Osteocyte (in vitro differentiated cells): ENCODE measurements at regions not wholly inside any gene's neighbourhood (a gene's known extent, or its start where the extent isn't known, plus 50 kb on each side); places are given as distances from the start of the nearest gene placed in this dataset.
"Not testable (repeated sequence)": the region's sequence is repeated elsewhere in the genome, so short reads cannot be mapped to it uniquely, and the experiment has no call there.

Experiments
- DNase-seq: peaks from one replicate; pipeline ENCODE4 v3.0.0; 2021; ENCODE audit warnings: mixed read lengths; ENCODE audit not compliant: unreplicated experiment; ENCODE audit errors: extremely low spot score
- H3K27ac Mint-ChIP-seq: one replicate; pipeline ENCODE4 v1.8.0; 2021; ENCODE audit warnings: mild to moderate bottlenecking, mixed read lengths; ENCODE audit not compliant: unreplicated experiment
- H3K27me3 Mint-ChIP-seq: one replicate; pipeline ENCODE4 v1.8.0; 2021; ENCODE audit warnings: mixed read lengths; ENCODE audit not compliant: unreplicated experiment
- H3K36me3 Mint-ChIP-seq: one replicate; pipeline ENCODE4 v1.8.0; 2021; ENCODE audit warnings: mixed read lengths; ENCODE audit not compliant: unreplicated experiment
- H3K4me1 Mint-ChIP-seq: one replicate; pipeline ENCODE4 v1.8.0; 2021; ENCODE audit warnings: mixed read lengths; ENCODE audit not compliant: unreplicated experiment
- H3K4me3 Mint-ChIP-seq: one replicate; pipeline ENCODE4 v1.8.0; 2021; ENCODE audit warnings: mild to moderate bottlenecking, moderate library complexity, mixed read lengths; ENCODE audit not compliant: unreplicated experiment
- H3K9me3 Mint-ChIP-seq: one replicate; pipeline ENCODE4 v1.8.0; 2021; ENCODE audit warnings: mixed read lengths; ENCODE audit not compliant: unreplicated experiment
- CTCF ChIP-seq: fragments of 200-600 bp; sonication (generic); IDR thresholded peaks from 2 replicates; pipeline ENCODE4 v1.5.0; 2021; ENCODE audit warnings: antibody characterized with exemption, mild to moderate bottlenecking, moderate library complexity

- Mint-ChIP-seq H3K9me3 (peaks cover 3% of the 10 kb centered on the region), H3K27me3 (no peaks in the 10 kb centered on the region), H3K36me3 (no peaks in the 10 kb centered on the region), H3K27ac (no peak overlapping the region), H3K4me3 (no peak overlapping the region), H3K4me1 (peaks cover 2% of the 10 kb centered on the region)
- TF ChIP-seq CTCF = no peak
- DNase-seq = no peak
Observed at GRCh38 chr1:194865383-194865782, 1679.0 kb upstream of the B3GALT2 start.

- no peak for TF ChIP-seq CTCF
- no peaks in the 10 kb centered on the region for H3K36me3 Mint-ChIP-seq
- no peak for DNase-seq
- H3K4me1 Mint-ChIP-seq = peaks cover 2% of the 10 kb centered on the region
- no peak overlapping the region for H3K4me3 Mint-ChIP-seq
- H3K27ac Mint-ChIP-seq = no peak overlapping the region
- no peaks in the 10 kb centered on the region for H3K27me3 Mint-ChIP-seq
- peaks cover 3% of the 10 kb centered on the region for H3K9me3 Mint-ChIP-seq
Observed at GRCh38 chr1:194862129-194862528, 1675.7 kb upstream of the B3GALT2 start.

DNA sequence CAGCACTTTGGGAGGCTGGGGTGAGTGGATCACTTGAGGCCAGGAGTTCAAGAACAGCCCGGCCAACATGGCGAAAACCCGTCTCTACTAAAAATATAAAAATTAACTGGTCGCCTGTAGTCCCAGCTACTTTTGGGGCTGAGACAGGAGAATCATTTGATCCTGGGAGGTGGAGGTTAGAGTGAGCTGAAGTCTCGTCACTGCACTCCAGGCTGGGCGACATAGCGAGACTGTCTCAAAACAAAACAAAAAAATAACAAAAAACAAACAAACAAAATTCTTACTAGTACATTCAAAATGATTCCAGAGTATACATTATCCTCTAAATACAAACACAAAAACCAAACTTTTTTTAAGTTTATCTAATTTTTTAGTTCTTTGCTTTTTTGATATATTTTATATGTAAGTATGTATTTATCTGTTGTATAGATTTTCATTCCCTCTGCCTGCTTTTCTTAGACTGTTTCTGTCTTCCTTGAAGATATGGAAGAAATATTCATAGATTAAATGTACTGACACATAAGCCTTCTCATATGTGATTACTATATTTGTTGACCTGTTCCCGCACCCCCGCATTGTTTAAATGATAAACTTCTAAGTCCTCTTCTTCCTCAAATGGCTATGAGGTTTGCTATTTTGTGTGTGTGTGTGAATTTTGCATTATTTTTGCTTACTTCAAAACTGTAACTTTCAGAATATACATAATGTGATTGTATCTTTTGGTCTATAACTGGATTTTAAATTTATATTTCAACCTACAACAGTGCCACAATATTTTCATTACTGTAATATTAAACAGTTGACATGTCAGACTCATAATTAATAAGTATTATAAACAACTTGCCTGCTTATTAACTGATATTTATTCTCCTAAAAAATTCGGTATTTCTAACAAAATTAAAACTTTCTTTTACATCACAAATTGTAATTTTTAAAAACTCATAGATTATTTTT lies 1674.1 kb upstream of the B3GALT2 start:
- Mint-ChIP-seq H3K9me3 (peaks cover 3% of the 10 kb centered on the region), H3K4me1 (peaks cover 2% of the 10 kb centered on the region)

GRCh38 chr1:194859481-194860154 lies 1673.2 kb upstream of the B3GALT2 start:
- not testable (repeated sequence) for H3K27me3 Mint-ChIP-seq, DNase-seq, H3K36me3 Mint-ChIP-seq, H3K4me1 Mint-ChIP-seq, H3K27ac Mint-ChIP-seq, H3K9me3 Mint-ChIP-seq, H3K4me3 Mint-ChIP-seq

More for the DNA sequence above, 1674.1 kb upstream of the B3GALT2 start:
- no peak for DNase-seq
- H3K36me3 Mint-ChIP-seq = no peaks in the 10 kb centered on the region
- no peak for TF ChIP-seq CTCF
- no peaks in the 10 kb centered on the region for H3K27me3 Mint-ChIP-seq
- no peak overlapping the region for H3K4me3 Mint-ChIP-seq
- no peak overlapping the region for H3K27ac Mint-ChIP-seq

DNA sequence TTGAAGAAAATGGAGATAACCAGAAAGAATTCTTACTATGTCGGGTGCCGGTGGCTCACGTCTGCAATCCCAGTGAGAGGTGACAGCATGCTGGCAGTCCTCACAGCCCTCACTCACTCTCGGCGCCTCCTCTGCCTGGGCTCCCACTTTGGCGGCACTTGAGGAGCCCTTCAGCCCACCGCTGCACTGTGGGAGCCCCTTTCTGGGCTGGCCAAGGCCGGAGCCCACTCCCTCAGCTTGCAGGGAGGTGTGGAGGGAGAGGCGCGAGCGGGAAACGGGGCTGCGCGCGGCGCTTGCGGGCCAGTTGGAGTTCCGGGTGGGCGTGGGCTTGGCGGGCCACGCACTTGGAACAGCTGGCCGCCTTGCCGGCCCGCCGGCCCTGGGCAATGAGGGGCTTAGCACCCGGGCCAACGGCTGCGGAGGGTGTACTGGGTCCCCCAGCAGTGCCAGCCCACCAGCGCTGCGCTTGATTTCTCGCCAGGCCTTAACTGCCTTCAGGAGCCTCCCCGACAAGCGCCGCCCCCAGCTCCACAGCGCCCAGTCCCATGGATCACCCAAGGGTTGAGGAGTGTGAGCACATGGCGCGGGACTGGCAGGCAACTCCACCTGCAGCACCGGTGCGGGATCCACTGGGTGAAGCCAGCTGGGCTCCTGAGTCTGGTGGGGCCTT lies 1672.5 kb upstream of the B3GALT2 start:
- H3K4me3 Mint-ChIP-seq, H3K4me1 Mint-ChIP-seq, H3K36me3 Mint-ChIP-seq, H3K27ac Mint-ChIP-seq, H3K9me3 Mint-ChIP-seq, H3K27me3 Mint-ChIP-seq, DNase-seq: not testable (repeated sequence)
